ENCODE measurements at regions not wholly inside any gene's neighbourhood (a gene's known extent, or its start where the extent isn't known, plus 50 kb on each side); places are given as distances from the start of the nearest gene placed in this dataset.
"Not testable (repeated sequence)": the region's sequence is repeated elsewhere in the genome, so short reads cannot be mapped to it uniquely, and the experiment has no call there.

GRCh38 chr10:76815505-76815904 lies 822.1 kb downstream of the KCNMA1 start:
- DNase-seq, H3K27me3 ChIP-seq, H3K9me3 ChIP-seq, H3K36me3 ChIP-seq, H3K4me3 ChIP-seq: not testable (repeated sequence)

DNA sequence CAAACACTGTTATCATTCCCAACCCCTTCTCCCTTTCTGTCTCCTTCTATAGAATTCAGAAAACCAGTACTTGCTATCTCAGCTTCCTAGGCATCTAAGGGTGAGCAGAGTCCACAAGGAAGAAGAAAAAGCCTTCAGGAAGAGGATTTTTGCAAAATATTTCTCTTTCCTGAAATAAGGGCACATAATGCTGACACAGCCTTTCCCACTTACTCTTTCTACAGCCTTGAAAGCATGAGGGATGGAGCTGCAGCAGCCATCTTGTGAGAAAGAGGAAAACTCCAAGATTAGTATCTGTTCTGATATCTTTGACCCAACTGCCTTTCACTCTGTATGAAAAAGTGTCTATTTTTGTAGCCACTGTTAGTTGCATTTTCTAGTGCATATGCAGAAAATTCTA lies 826.2 kb downstream of the KCNMA1 start:
- no peaks in the 10 kb centered on the region for H3K9me3 ChIP-seq

DNA sequence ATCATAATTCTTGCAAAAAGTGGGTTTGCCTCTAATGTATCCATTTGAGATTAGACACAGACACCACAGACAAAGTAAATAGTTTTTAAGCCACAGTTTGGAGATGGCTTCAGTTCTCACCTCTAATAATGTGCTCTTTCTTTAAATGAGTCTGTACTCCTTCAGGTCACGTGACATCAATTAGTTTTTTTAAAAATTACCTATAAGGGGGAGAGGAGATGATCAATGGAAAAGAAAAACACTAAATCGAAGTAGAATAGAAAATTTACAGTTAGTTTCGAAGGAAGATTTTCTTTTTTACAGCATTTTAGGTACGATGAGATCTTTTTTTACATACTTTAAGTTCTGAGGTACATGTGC lies 849.2 kb downstream of the KCNMA1 start:
- Histone ChIP-seq H3K36me3 (no peaks in the 10 kb centered on the region), H3K4me3 (no peak overlapping the region), H3K9me3 (no peaks in the 10 kb centered on the region), H3K27me3 (no peaks in the 10 kb centered on the region)
- DNase-seq: no peak

More for the DNA sequence above, 826.2 kb downstream of the KCNMA1 start:
- H3K27me3 ChIP-seq: no peaks in the 10 kb centered on the region
- H3K4me3 ChIP-seq: no peak overlapping the region
- H3K36me3 ChIP-seq: no peaks in the 10 kb centered on the region
- DNase-seq: no peak

- DNase-seq: no peak
- H3K9me3 ChIP-seq: peaks cover 3% of the 10 kb centered on the region; the same call in 1 of the 2 replicates
- no peaks in the 10 kb centered on the region for H3K36me3 ChIP-seq
- H3K4me3 ChIP-seq: no peak overlapping the region
- no peaks in the 10 kb centered on the region for H3K27me3 ChIP-seq
These were observed 849.7 kb downstream of the KCNMA1 start for GRCh38 chr10:76787746-76788451.

- Histone ChIP-seq H3K36me3 (no peaks in the 10 kb centered on the region), H3K4me3 (no peak overlapping the region), H3K9me3 (peaks cover 3% of the 10 kb centered on the region; the same call in 1 of the 2 replicates), H3K27me3 (no peaks in the 10 kb centered on the region)
- DNase-seq: no peak
These were observed 851.0 kb downstream of the KCNMA1 start for GRCh38 chr10:76786504-76787072.

- H3K9me3 ChIP-seq: peaks cover 3% of the 10 kb centered on the region; the same call in 1 of the 2 replicates
- H3K27me3 ChIP-seq: no peaks in the 10 kb centered on the region
- DNase-seq: no peak
- H3K4me3 ChIP-seq: no peak overlapping the region
- no peaks in the 10 kb centered on the region for H3K36me3 ChIP-seq
These were observed 853.5 kb downstream of the KCNMA1 start for GRCh38 chr10:76784076-76784475.

DNA sequence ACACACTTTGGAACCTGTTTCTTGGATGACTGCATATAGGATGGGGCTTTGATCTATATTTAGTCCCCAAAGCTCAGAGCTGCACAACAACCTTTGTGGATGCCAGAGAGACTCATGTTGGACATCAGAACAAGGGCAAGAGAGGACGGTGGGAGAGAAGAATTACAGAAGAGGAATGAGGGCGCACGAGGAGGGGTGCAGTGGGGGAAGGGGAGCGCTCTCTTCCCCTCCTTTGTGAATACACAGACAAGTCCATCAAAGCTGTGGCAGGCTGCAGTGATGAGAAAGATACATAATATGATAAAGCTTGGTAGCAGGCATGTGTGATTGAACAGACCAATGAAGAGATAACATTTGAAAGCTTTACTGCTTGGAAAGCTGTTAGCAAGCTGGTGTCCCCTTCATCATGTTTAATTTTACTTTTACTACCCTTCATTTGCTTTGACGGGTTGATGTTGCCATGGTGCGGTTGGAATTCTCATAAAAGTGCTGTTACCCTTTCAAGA lies 857.8 kb downstream of the KCNMA1 start:
- no peak for DNase-seq
- Histone ChIP-seq H3K27me3 (no peaks in the 10 kb centered on the region), H3K4me3 (no peak overlapping the region), H3K36me3 (no peaks in the 10 kb centered on the region), H3K9me3 (peaks cover 4% of the 10 kb centered on the region)

DNA sequence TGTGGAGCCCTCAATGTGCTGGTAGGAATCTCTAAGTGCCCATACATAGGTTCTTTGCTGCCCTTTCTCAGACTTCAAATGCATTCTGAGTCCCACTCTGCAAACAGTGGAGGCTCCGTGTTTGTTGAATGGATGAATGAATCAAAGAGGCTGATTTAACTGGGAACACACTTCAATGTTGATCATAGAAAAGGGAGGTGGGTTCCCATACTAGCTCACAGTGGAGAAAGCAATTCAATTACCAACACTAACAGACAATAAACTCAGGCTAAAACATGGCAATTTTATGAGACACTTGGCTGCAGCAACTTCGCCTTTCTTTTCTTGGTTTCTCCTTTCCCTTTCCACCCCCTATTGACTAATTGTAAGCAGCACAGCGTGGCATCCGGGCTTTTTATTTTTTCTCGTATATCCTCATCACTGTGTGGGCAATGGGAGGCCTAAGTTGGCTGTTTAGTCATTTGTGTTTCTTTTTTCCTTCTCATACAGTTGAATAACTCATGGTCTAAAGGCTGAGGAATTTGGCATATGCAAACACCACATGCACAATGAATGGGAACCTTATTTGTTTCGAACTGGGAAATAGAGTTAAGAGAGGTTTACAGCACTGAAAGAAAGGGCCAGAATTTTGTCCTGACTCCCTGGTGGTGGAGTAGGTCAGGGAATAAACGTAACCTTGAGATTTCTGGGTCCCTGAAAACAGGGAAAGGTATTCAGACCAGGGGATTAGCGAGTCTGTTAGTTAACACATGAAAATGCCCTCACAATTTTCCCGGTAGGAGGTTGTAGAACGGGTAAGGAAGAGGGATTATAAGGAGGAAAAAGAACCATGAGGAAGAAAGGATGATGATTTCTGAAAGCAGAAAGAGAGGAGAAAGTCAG lies 858.5 kb downstream of the KCNMA1 start:
- Histone ChIP-seq H3K4me3 (no peak overlapping the region), H3K36me3 (no peaks in the 10 kb centered on the region), H3K9me3 (peaks cover 4% of the 10 kb centered on the region), H3K27me3 (no peaks in the 10 kb centered on the region)
- DNase-seq: peak; percentile 65

DNA sequence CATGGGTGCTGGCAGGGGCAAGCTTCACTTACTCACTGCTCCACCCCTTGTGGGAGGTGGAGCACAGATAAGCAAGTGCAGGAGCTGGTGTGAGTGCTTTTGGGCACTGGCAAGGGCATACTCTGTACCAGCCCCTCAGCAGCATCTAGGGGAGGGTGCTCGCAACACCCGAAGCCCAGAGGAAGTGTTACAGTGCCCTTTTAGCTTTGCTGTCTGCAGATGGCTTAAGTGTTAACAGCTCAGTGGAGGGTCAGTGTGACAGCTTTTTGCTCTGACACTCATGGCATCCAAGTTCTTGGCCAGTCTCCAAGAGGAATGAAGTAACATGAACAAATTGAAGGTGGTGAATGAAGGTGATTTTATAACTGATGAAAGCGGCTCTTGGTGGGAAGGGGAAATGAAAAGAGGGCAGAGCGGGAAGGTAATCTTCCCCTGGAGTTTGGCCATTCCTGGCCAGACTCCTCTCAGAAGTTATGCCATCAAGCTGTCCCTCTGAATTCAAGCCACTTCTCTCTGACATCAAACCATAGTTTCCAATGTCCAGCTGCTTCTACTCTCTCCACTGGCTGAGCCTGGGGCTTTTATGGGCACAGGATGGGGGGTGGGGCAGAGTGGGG lies 862.5 kb downstream of the KCNMA1 start:
- H3K27me3 ChIP-seq: no peaks in the 10 kb centered on the region
- peaks cover 2% of the 10 kb centered on the region for H3K9me3 ChIP-seq
- H3K36me3 ChIP-seq: no peaks in the 10 kb centered on the region
- no peak overlapping the region for H3K4me3 ChIP-seq
- DNase-seq: no peak

- H3K36me3 ChIP-seq: no peaks in the 10 kb centered on the region
- no peaks in the 10 kb centered on the region for H3K27me3 ChIP-seq
- no peaks in the 10 kb centered on the region for H3K9me3 ChIP-seq
- no peak for DNase-seq
- H3K4me3 ChIP-seq: no peak overlapping the region
These were observed 868.0 kb downstream of the KCNMA1 start for GRCh38 chr10:76769582-76769981.

DNA sequence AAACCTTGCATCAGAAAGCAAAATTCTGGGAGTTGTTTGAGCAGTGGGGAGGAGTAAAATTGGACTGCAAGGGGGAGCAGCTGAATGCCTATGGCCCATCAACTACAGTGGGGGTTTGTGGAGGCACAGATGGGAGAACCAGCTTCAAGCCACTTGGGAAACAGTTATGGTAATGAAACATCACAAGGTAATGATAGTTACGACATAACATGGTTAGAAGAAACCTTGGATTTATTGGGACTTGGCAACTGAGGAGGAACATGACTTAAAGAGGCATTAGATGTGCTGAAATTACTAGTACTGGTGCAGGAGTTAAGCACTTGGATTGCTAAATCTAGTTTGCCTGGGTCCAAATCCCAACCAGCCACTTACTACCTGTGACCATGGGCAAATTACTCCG lies 868.4 kb downstream of the KCNMA1 start:
- Histone ChIP-seq H3K9me3 (no peaks in the 10 kb centered on the region), H3K4me3 (no peak overlapping the region), H3K36me3 (no peaks in the 10 kb centered on the region), H3K27me3 (no peaks in the 10 kb centered on the region)
- DNase-seq: no peak

GRCh38 chr10:76766682-76767081 lies 870.9 kb downstream of the KCNMA1 start:
- H3K36me3 ChIP-seq: no peaks in the 10 kb centered on the region
- 0 out of 2 replicates have a peak, but pooled peaks cover 2% of the 10 kb centered on the region for H3K9me3 ChIP-seq
- H3K4me3 ChIP-seq: no peak overlapping the region
- DNase-seq: no peak
- H3K27me3 ChIP-seq: no peaks in the 10 kb centered on the region

DNA sequence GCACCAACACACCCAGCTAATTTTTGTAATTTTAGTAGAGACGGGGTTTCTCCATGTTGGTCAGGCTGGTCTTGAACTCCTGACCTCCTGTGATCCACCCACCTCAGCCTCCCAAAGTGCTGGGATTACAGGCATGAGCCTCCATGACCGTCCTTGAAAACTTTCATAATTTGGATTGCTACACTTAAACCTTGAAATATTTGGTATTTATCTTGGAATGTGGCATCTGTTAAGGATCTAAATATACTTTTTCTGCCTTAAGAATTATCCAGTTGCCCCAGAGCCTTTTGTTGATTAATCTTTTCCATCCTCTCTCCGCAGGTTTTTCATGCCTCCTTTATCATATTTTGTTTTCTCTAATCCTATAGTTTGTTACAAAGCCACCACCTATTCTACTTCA lies 872.7 kb downstream of the KCNMA1 start:
- H3K9me3 ChIP-seq, H3K27me3 ChIP-seq, H3K4me3 ChIP-seq, H3K36me3 ChIP-seq, DNase-seq: not testable (repeated sequence)

DNA sequence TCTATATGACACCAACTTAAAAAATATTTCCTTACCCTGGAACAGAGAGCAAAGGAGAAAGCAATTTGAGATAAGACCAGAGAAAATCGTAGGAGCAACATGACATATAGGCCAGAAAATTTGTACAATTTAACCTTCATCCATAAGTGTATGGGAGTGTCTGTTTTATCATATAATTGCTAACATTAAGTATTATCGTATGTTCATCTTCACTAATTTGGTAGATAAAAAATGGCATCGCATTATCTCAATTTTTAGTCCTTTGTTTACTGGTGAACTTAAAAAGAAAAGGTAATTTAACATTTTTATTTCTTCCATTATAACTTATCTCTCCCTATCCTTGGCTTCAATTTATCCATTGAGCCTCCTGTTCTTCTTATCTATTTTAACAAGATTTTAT lies 873.4 kb downstream of the KCNMA1 start:
- 0 out of 2 replicates have a peak, but pooled peaks cover 2% of the 10 kb centered on the region for H3K9me3 ChIP-seq
- H3K36me3 ChIP-seq: no peaks in the 10 kb centered on the region
- H3K27me3 ChIP-seq: no peaks in the 10 kb centered on the region
- no peak for DNase-seq
- H3K4me3 ChIP-seq: no peak overlapping the region

- Histone ChIP-seq H3K27me3 (no peaks in the 10 kb centered on the region), H3K9me3 (0 out of 2 replicates have a peak, but pooled peaks cover 2% of the 10 kb centered on the region), H3K36me3 (no peaks in the 10 kb centered on the region), H3K4me3 (no peak overlapping the region)
- no peak for DNase-seq
These were observed 874.2 kb downstream of the KCNMA1 start for GRCh38 chr10:76763376-76763775.

DNA sequence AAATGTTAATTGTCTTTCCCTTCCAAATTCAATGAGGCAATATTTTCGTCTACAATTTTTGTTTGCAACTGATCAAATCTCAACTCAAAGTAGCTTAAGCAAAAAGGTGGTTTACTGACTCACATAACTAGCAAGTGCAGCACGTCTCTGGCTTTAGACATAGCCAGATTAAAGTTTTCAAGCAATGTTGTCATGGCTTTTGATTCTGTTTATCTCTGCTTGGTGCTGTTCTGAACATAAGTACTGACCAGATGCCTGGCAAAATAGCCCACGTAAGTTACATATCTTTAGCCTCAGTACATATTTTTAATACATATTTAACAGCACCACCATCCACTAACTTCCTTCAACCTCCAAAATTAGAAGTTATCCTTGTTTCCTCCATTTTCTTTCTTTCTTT lies 877.9 kb downstream of the KCNMA1 start:
- Histone ChIP-seq H3K36me3 (no peaks in the 10 kb centered on the region), H3K9me3 (0 out of 2 replicates have a peak, but pooled peaks cover 2% of the 10 kb centered on the region), H3K4me3 (no peak overlapping the region), H3K27me3 (no peaks in the 10 kb centered on the region)
- DNase-seq: no peak

DNA sequence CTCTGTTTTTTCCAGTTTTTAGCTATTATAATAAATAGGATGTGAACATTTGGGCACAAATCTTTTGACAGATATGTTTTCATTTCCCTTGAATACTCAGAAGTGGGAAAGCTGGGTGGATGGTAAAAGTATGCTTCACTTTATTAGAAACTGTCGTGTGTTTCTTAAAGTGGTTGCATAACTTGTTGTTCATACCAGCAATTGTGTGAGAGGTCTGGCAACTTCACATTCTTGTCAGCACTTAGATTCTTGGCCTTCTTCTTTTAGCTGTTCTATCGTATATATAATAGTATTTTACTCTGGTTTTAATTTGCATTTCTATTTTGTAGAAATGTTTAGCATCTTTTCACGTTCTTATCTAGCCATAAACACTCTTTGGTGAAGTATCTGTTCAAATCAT lies 894.4 kb downstream of the KCNMA1 start:
- no peak for DNase-seq
- Histone ChIP-seq H3K9me3 (no peaks in the 10 kb centered on the region), H3K4me3 (no peak overlapping the region), H3K27me3 (no peaks in the 10 kb centered on the region), H3K36me3 (no peaks in the 10 kb centered on the region)
